HG02642 (cell line): ENCODE measurements at regions not wholly inside any gene's neighbourhood (a gene's known extent, or its start where the extent isn't known, plus 50 kb on each side); places are given as distances from the start of the nearest gene placed in this dataset.

ENCODE experiments used
- ATAC-seq: cut with Tn5 transposase; IDR thresholded peaks from one replicate; pipeline ENCODE4 v1.9.1; 2021; ENCODE audit warnings: mild to moderate bottlenecking; ENCODE audit not compliant: unreplicated experiment, poor library complexity

DNA sequence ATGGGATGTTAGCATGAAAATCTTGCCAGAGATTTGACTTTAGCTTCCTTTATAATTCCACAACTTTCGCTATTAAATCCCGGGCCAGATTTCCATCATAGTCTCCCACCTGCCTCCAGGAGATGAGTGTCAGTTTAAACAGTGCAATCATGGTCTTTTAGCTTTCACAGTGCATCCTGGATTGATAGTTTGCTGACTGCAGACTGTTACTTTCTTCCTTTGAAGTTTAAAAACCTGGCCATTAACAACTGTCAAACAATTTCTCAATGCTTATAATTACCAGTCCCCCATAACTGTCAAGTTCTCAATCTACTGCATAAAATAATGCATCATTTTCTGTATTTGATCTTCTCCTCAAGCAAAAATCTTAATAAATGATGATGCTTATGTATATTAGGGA is 108.4 kb upstream of the FSTL5 start:
- ATAC-seq: no peak

DNA sequence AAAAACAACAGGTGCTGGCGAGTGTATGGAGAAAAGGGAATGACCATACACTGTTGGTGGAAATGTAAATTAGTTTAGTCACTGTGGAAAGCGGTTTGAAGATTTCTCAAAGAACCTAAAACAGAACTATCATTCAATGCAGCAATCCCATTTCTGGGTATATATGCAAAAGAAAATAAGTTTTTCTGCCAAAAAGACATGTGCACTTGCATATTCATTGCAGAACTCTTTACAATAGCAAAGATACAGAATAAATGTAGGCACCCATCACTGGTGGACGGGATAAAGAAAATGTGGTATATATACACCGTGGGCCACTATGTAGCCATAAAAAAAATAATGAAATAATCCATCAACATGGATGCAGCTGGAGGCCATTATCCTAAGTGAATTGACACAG is 105.1 kb upstream of the FSTL5 start:
- no peak for ATAC-seq

DNA sequence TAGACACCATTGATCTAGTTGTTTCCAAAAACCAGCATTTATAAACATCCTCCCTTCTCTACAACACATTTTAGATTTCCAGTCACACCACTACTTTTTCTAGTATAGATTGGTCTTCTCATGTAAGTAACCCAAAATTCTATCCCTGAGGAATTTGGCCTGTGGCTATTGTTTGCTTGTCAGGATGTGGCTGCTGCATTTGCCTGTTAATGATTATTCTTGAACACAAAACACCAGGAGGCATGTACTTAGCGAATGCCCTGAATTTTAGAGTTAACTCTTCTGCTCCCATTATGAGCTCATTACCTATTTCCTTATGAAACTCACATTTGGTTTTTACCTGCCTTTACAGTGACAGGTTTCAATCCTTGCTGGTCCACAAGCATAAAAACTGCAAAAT is 102.0 kb upstream of the FSTL5 start:
- ATAC-seq: no peak

DNA sequence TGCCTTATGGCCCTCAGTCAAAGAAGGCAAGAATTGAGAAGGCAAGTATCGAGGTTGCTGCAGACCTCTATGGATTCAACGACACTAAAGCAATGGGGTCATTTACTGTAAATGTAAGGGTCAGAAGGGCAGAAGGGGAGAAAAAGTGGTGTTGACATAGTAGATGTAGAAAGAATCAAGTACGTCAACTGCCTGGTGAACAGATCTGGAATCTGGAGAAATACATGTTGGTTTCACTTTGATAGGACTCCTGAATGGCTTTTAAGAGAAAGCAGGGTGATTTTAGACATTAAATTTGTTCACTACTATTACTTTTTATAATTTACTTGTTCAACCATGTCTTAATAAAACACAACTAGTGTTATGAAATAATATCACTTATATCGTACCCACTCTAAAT is 81.3 kb upstream of the FSTL5 start:
- ATAC-seq: no peak

DNA sequence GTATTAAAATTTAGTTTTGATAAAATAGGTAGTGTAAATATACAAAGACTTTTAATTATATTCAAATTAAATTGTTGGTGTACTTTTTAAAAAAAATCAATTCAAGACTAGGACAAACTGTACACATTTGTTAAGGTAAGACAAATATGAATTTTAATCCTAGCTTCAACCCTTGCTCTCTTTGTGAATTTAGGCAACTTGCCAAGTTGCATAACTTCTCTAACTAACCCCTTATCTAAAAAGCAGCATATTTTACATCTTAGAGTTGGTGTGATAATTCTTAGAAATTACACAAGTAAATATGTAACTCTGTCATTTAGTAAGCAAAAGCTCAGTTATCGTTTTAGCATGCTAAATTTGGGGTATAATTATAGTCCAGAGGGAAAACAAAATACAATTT is 78.1 kb upstream of the FSTL5 start:
- no peak for ATAC-seq

DNA sequence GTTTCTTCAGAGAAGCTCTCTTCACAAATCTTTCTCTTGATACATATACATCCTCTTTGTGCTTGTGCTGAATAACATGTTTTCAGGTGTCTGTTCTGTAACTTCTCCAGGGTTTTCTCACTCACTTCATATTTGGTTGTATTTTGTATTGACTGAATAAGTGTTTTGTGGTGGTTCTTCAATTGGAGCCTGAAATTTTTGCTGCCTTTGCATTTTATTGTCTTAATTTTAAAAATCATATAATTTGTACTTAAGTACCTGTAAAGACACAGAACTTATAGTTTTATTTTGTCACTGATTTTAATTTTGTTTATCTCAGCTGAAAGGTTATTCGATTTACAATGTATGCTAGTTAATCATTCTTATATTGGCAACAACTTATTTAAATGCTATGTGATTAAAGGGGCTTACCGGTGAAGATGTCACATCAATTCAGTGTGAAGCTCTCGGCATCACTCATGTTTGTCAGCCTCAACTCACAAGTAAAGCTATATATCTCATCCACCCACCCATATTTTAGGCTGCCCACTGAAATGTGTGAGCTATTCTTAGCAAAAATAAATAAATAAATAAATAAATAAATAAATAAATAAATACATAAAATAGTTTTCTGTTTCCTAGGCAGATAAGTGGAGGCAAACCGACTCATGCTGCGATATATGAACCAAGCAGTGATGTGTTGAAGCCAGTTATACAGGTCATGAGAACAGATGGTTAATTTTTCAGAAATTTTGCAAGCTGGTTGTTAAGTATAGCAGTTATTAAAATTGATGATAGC is 76.4 kb upstream of the FSTL5 start:
- no peak for ATAC-seq

DNA sequence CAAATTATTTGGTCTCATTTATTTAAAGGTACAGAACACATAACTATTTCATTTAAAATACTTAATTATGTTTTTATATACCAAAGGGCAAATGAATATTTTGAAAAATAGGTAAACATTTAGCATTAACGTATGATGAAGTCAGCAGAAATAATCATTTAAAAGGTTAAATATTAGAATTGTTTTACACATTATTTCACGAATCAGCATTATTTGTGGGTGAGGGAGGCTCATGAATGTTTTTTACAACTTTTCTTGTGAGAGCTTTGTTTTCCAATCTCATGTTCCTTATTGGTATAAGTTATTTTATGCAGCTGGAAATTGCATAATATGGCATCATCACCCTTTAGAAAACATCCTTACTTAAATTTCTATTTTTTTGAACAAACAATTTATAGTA is 73.9 kb upstream of the FSTL5 start:
- ATAC-seq: no peak

DNA sequence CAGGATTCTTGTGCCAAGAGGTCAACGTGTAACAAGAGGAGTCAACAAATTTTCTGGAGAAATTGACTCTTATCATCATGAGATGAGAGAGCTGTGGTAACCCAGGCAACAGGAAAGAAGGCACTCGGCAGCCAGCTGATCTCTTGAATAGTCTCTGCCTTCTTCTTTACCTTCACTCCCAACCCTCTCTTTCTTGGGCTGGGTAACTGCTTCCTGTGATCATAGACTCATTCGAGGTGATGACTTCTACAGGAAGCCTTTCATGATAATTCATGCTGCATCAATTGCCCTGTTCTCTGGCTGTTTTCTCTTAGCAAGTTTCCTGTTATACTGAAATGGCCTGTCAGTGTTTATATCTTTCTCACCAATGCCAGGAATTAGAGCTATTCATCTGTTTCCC is 70.8 kb upstream of the FSTL5 start:
- no peak for ATAC-seq

DNA sequence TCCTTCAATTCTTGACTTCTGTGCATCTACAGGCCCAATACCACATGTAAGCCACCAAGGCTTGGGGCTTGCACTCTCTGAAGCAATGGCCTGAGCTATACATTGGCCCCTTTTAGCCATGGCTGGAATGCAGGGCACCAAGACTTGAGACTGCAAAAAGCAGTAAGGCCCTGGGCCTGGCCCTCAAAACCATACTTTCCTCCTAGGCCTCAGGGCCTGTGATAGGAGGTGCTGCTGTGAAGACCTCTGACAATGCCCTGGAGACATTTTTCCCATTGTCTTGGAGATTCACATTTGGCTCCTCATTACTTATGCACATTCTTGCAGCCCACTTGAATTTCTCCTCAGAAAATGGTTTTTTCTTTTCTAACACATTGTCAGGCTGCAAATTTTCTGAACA is 68.5 kb upstream of the FSTL5 start:
- ATAC-seq: no peak

DNA sequence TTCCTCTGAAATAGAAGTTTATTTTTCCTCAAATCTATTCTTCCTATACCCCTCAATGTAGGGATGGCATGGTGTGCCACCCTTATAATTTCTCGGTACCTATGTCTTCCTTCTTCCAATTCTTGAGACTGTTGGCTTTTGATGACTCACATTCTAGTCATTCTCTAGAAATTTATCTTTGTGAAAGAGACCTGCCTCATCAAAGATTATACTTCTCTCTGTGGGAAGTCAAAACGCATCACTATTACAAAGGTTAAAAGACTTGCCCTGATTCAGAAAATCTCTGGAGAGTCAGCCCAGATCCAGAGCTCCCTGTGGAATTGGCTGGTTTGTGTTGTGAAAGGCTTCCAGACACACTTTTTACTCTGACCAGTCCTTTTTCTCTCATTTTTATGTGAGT is 65.9 kb upstream of the FSTL5 start:
- no peak for ATAC-seq

DNA sequence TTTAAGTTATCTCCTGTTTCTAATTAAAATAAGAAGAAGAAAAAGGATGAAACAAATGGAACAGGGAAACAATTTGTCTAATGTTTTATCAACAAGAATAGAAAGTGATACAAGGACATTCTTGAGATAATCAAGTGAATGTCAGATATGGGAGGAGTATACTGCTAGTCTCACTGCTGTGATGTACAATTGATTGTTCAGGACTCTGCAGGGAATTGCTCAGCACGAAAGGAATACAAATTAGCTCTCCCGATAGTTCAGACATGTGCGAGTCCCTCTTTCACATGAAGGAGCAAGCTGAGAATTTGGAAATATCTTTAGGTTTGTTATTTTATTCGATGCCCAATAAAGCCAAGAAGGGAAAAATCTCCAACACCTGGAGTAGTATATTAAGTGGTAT is 57.3 kb upstream of the FSTL5 start:
- ATAC-seq: no peak
